ENCODE measurements at regions not wholly inside any gene's neighbourhood (a gene's known extent, or its start where the extent isn't known, plus 50 kb on each side); places are given as distances from the start of the nearest gene placed in this dataset.

GRCh38 chr4:26044983-26045382 is 131.0 kb downstream of the SMIM20 start:
- no peaks in the 10 kb centered on the region for H3K79me2 ChIP-seq (ENCODE audit: insufficient read depth, low read length)
- no peak overlapping the region for H2AFZ ChIP-seq (ENCODE audit: low read length)
- no peaks in the 10 kb centered on the region for H3K4me1 ChIP-seq (ENCODE audit: insufficient read depth, low read length, severe bottlenecking)
- no peaks in the 10 kb centered on the region for H4K20me1 ChIP-seq (ENCODE audit: insufficient read depth, low read length)
- H3K9me2 ChIP-seq (ENCODE audit: low read depth, low read length) = no peaks in the 10 kb centered on the region
- H3K4me2 ChIP-seq (ENCODE audit: low read length) = no peak overlapping the region
- no peaks in the 10 kb centered on the region for H3K27me3 ChIP-seq (ENCODE audit: insufficient read depth, low read length)
- TF ChIP-seq EZH2 (IDR thresholded peaks at IDR 0.05; ENCODE audit: borderline replicate concordance, low read length) = no peak
- TF ChIP-seq, protein P1, sequence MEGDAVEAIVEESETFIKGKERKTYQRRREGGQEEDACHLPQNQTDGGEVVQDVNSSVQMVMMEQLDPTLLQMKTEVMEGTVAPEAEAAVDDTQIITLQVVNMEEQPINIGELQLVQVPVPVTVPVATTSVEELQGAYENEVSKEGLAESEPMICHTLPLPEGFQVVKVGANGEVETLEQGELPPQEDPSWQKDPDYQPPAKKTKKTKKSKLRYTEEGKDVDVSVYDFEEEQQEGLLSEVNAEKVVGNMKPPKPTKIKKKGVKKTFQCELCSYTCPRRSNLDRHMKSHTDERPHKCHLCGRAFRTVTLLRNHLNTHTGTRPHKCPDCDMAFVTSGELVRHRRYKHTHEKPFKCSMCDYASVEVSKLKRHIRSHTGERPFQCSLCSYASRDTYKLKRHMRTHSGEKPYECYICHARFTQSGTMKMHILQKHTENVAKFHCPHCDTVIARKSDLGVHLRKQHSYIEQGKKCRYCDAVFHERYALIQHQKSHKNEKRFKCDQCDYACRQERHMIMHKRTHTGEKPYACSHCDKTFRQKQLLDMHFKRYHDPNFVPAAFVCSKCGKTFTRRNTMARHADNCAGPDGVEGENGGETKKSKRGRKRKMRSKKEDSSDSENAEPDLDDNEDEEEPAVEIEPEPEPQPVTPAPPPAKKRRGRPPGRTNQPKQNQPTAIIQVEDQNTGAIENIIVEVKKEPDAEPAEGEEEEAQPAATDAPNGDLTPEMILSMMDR (IDR thresholded peaks at IDR 0.05; ENCODE audit: low read length) = no peak
- no peak overlapping the region for H3K9ac ChIP-seq (ENCODE audit: low read length)
- H3K36me3 ChIP-seq (ENCODE audit: insufficient read depth, low read length) = no peaks in the 10 kb centered on the region
- H3K9me3 ChIP-seq (ENCODE audit: low read length) = no peaks in the 10 kb centered on the region
- no peak overlapping the region for H3K4me3 ChIP-seq (ENCODE audit: low read depth, low read length, poor library complexity, severe bottlenecking)
- H3F3A ChIP-seq (ENCODE audit: insufficient read depth, low read length) = no peaks in the 10 kb centered on the region
- no peak overlapping the region for H3K27ac ChIP-seq (ENCODE audit: low read depth, low read length, poor library complexity, severe bottlenecking)

DNA sequence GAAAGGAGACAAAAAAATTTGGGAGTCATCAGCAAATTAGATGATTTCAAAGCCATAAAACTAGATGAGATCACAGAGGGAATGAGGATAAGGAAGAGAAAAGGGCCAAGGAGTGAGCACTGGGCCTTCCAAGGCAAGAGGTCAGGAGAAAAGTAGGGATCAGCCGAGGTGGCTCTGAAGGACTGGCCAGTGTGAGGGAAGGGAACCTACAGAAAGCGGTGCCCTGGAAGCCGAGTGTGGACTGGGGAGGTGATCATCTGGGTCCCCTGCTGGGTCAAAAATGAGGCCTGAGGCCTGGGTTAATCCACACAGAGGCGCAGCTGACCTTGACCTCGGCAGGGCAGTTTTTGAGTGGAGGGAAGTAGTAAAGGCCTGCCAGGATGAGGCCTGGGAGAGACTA is 133.8 kb downstream of the SMIM20 start:
- Histone ChIP-seq H3K4me2 (ENCODE audit: low read length) (no peak overlapping the region), H3K9me3 (ENCODE audit: low read length) (no peaks in the 10 kb centered on the region), H3F3A (ENCODE audit: insufficient read depth, low read length) (no peaks in the 10 kb centered on the region), H3K79me2 (ENCODE audit: insufficient read depth, low read length) (no peaks in the 10 kb centered on the region), H3K9ac (ENCODE audit: low read length) (no peak overlapping the region), H3K4me3 (ENCODE audit: low read depth, low read length, poor library complexity, severe bottlenecking) (no peak overlapping the region), H3K27me3 (ENCODE audit: insufficient read depth, low read length) (no peaks in the 10 kb centered on the region), H3K36me3 (ENCODE audit: insufficient read depth, low read length) (no peaks in the 10 kb centered on the region), H3K4me1 (ENCODE audit: insufficient read depth, low read length, severe bottlenecking) (no peaks in the 10 kb centered on the region), H4K20me1 (ENCODE audit: insufficient read depth, low read length) (no peaks in the 10 kb centered on the region), H2AFZ (ENCODE audit: low read length) (no peak overlapping the region), H3K9me2 (ENCODE audit: low read depth, low read length) (no peaks in the 10 kb centered on the region), H3K27ac (ENCODE audit: low read depth, low read length, poor library complexity, severe bottlenecking) (no peak overlapping the region)
- TF ChIP-seq EZH2 (IDR thresholded peaks at IDR 0.05; ENCODE audit: borderline replicate concordance, low read length) = no peak
- TF ChIP-seq, protein P1 (IDR thresholded peaks at IDR 0.05; ENCODE audit: low read length) = no peak

- Histone ChIP-seq H3K79me2 (ENCODE audit: insufficient read depth, low read length) (no peaks in the 10 kb centered on the region), H3K9me3 (ENCODE audit: low read length) (no peaks in the 10 kb centered on the region), H3K9me2 (ENCODE audit: low read depth, low read length) (no peaks in the 10 kb centered on the region), H4K20me1 (ENCODE audit: insufficient read depth, low read length) (no peaks in the 10 kb centered on the region), H3F3A (ENCODE audit: insufficient read depth, low read length) (no peaks in the 10 kb centered on the region), H3K9ac (ENCODE audit: low read length) (no peak overlapping the region), H3K27ac (ENCODE audit: low read depth, low read length, poor library complexity, severe bottlenecking) (no peak overlapping the region), H3K4me3 (ENCODE audit: low read depth, low read length, poor library complexity, severe bottlenecking) (no peak overlapping the region), H3K4me2 (ENCODE audit: low read length) (no peak overlapping the region), H3K4me1 (ENCODE audit: insufficient read depth, low read length, severe bottlenecking) (no peaks in the 10 kb centered on the region), H2AFZ (ENCODE audit: low read length) (no peak overlapping the region), H3K27me3 (ENCODE audit: insufficient read depth, low read length) (no peaks in the 10 kb centered on the region), H3K36me3 (ENCODE audit: insufficient read depth, low read length) (no peaks in the 10 kb centered on the region)
- TF ChIP-seq, protein P1 (IDR thresholded peaks at IDR 0.05; ENCODE audit: low read length) = no peak
- TF ChIP-seq EZH2 (IDR thresholded peaks at IDR 0.05; ENCODE audit: borderline replicate concordance, low read length) = no peak
These were observed 134.4 kb downstream of the SMIM20 start for GRCh38 chr4:26048378-26048882.

Data from OCI-LY1 (cell line).